Mesenchymal stem cell (in vitro differentiated cells and primary cell): ENCODE measurements at regions not wholly inside any gene's neighbourhood (a gene's known extent, or its start where the extent isn't known, plus 50 kb on each side); places are given as distances from the start of the nearest gene placed in this dataset.

Source experiments
- DNase-seq: peaks from one replicate; pipeline ENCODE4 v3.0.0-alpha.2; 2013
- H2AFZ ChIP-seq: one replicate; pipeline ENCODE4 v1.6.1; 2013; ENCODE audit warnings: low read depth, mild to moderate bottlenecking, control low read depth, inconsistent platforms, low read length, moderate library complexity
- H2AK5ac ChIP-seq: 2 replicates; pipeline ENCODE4 v1.6.1; 2013; ENCODE audit warnings: low read length, moderate library complexity, mild to moderate bottlenecking, inconsistent platforms; ENCODE audit not compliant: severe bottlenecking
- H2BK120ac ChIP-seq: one replicate; pipeline ENCODE4 v1.6.1; 2013; ENCODE audit warnings: low read depth, mild to moderate bottlenecking, inconsistent platforms, low read length, moderate library complexity
- H2BK12ac ChIP-seq, 2 experiments: one replicate each; pipeline ENCODE4 v1.6.1; 2013; ENCODE audit warnings: inconsistent platforms in 2 of 2, low read length in 2 of 2, mild to moderate bottlenecking in 2 of 2, moderate library complexity in 2 of 2, control low read depth in 1 of 2
- H2BK15ac ChIP-seq: one replicate; pipeline ENCODE4 v1.6.1; 2013; ENCODE audit warnings: mild to moderate bottlenecking, low read depth, inconsistent platforms; ENCODE audit not compliant: poor library complexity, severe bottlenecking
- H2BK5ac ChIP-seq: 2 replicates; pipeline ENCODE4 v1.6.1; 2013; ENCODE audit warnings: low read depth, mild to moderate bottlenecking, low read length, control low read depth, inconsistent platforms; ENCODE audit not compliant: poor library complexity, severe bottlenecking
- H3K14ac ChIP-seq, 2 experiments: one replicate each; pipeline ENCODE4 v1.6.1; 2013; ENCODE audit warnings: inconsistent platforms in 2 of 2, low read length in 2 of 2, control low read depth in 1 of 2, mild to moderate bottlenecking in 1 of 2, moderate library complexity in 1 of 2
- H3K18ac ChIP-seq, 2 experiments: one replicate each; pipeline ENCODE4 v1.6.1; 2013; ENCODE audit warnings: inconsistent platforms in 2 of 2, low read length in 2 of 2, control low read depth in 1 of 2, low read depth in 1 of 2, mild to moderate bottlenecking in 1 of 2
- H3K23ac ChIP-seq, 2 experiments: one replicate each; pipeline ENCODE4 v1.6.1; 2013; ENCODE audit warnings: inconsistent platforms in 2 of 2, low read length in 2 of 2, mild to moderate bottlenecking in 2 of 2, moderate library complexity in 2 of 2, control low read depth in 1 of 2
- H3K27ac ChIP-seq: 2 replicates; pipeline ENCODE4 v1.5.1; 2013; ENCODE audit warnings: mild to moderate bottlenecking, moderate library complexity, low read length, control low read depth, inconsistent platforms; ENCODE audit not compliant: poor library complexity, severe bottlenecking
- H3K27me3 ChIP-seq, 2 experiments: 2 replicates each; pipeline versions ENCODE4 v1.6.1 to v1.7.0; 2013; ENCODE audit warnings: low read length in 2 of 2, mild to moderate bottlenecking in 2 of 2, moderate library complexity in 2 of 2, control low read depth in 1 of 2, inconsistent platforms in 1 of 2; ENCODE audit not compliant: control insufficient read depth in 1 of 2, insufficient read depth in 1 of 2
- H3K36me3 ChIP-seq, 2 experiments: 2 replicates each; pipeline versions ENCODE4 v1.6.1 to v1.7.0; 2013; ENCODE audit warnings: low read length in 2 of 2, control low read depth in 1 of 2, inconsistent platforms in 1 of 2, low read depth in 1 of 2, mild to moderate bottlenecking in 1 of 2; ENCODE audit not compliant: insufficient read depth in 2 of 2, control insufficient read depth in 1 of 2
- H3K4ac ChIP-seq, 2 experiments: one replicate each; pipeline ENCODE4 v1.6.1; 2013; ENCODE audit warnings: inconsistent platforms in 2 of 2, low read length in 2 of 2, mild to moderate bottlenecking in 2 of 2, moderate library complexity in 2 of 2, control low read depth in 1 of 2, low read depth in 1 of 2
- H3K4me1 ChIP-seq: 2 replicates; pipeline ENCODE4 v1.6.1; 2013; ENCODE audit warnings: low read depth, low read length, control low read depth; ENCODE audit not compliant: control insufficient read depth, insufficient read depth
- H3K4me2 ChIP-seq: 2 replicates; pipeline ENCODE4 v1.6.1; 2013; ENCODE audit warnings: low read length, mild to moderate bottlenecking, inconsistent platforms; ENCODE audit not compliant: poor library complexity, severe bottlenecking
- H3K4me3 ChIP-seq, 2 experiments: 2 replicates each; pipeline versions ENCODE4 v1.5.1 to v1.7.0; 2013; ENCODE audit warnings: low read length in 2 of 2, mild to moderate bottlenecking in 2 of 2, control low read depth in 1 of 2, low read depth in 1 of 2; ENCODE audit not compliant: insufficient read depth in 1 of 2
- H3K79me1 ChIP-seq: replicated peaks from 2 replicates; pipeline ENCODE4 v1.6.1; 2013; ENCODE audit warnings: mild to moderate bottlenecking, control low read depth, low read length, inconsistent platforms; ENCODE audit not compliant: poor library complexity, severe bottlenecking
- H3K9ac ChIP-seq: 2 replicates; pipeline ENCODE4 v1.7.0; 2013; ENCODE audit warnings: mild to moderate bottlenecking, low read length, moderate library complexity
- H3K9me3 ChIP-seq: 2 replicates; pipeline ENCODE4 v1.7.0; 2013; ENCODE audit warnings: mild to moderate bottlenecking, low read length; ENCODE audit not compliant: control insufficient read depth
- H4K8ac ChIP-seq: one replicate; pipeline ENCODE4 v1.6.1; 2013; ENCODE audit warnings: inconsistent platforms, mild to moderate bottlenecking, low read length, moderate library complexity
- H4K91ac ChIP-seq: one replicate; pipeline ENCODE4 v1.6.1; 2013; ENCODE audit warnings: mild to moderate bottlenecking, low read length, inconsistent platforms
- WGBS: methylation state at CpG from one replicate; pipeline ENCODE4 v1.1.7; 2013; ENCODE audit warnings: mixed read lengths; 5-methylcytosine and 5-hydroxymethylcytosine counted together

DNA sequence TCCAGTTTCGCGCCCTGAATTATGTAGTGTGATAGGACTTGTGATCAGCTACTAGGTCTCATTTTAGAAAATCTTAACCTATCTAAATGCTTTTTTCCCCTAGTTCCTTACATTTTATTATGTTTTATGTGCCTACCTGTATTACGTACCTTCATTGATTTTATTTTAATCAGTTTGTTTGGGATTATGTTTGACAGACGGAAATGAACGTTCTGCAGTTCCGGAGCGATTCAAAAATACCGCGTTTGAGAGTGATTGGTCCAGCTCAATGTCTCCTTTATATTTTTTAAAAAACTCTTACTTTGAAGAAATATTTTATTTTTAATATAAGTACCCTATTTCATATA, 114.3 kb upstream of the BTN3A2 start:
- Histone ChIP-seq H4K91ac (no peak overlapping the region), H2BK12ac (no peak overlapping the region), H3K9me3 (no peaks in the 10 kb centered on the region), H3K27me3 (peaks cover 0 to 61% of the 10 kb centered on the region in 2 experiments), H3K79me1 (peaks cover 2% of the 10 kb centered on the region), H3K4me1 (peaks cover 7% of the 10 kb centered on the region), H3K27ac (no peak overlapping the region), H3K4ac (no peak overlapping the region), H3K4me3 (peak overlapping the region in 1 of 2 experiments; percentile 84), H2AFZ (no peak overlapping the region), H2AK5ac (no peak overlapping the region), H3K23ac (no peak overlapping the region), H2BK120ac (no peak overlapping the region), H4K8ac (no peak overlapping the region), H3K9ac (peak overlapping the region; percentile 78), H2BK15ac (no peak overlapping the region), H3K4me2 (peak overlapping the region; percentile 98), H3K14ac (no peak overlapping the region), H3K36me3 (no peaks in the 10 kb centered on the region), H3K18ac (no peak overlapping the region), H2BK5ac (no peak overlapping the region)
- no peak for DNase-seq
- WGBS: no CpG with 5 or more reads among the region's 9 CpGs

DNA sequence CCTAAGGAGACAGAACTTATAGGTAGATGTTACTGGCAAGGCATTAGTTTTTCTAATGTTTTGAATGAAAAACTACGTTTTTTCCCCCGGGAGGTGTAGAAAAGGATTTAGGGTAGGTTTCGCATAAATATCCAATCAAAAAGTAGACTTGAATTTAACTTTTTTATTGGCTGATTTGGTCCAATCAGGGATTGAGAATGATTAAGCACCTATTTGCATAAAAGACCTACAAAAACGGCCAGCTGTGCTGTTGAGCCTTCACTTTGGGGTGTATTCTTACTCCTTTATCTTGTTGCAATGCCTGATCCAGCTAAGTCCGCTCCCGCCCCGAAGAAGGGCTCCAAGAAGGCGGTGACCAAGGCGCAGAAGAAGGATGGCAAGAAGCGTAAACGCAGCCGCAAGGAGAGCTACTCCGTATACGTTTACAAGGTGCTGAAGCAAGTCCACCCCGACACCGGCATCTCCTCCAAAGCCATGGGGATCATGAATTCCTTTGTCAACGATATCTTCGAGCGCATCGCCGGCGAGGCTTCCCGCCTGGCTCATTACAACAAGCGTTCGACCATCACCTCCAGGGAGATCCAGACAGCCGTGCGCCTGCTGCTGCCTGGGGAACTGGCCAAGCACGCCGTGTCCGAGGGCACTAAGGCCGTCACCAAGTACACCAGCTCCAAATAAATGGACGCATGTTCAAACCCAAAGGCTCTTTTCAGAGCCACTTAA, 113.5 kb upstream of the BTN3A2 start:
- no peaks in the 10 kb centered on the region for H3K36me3 ChIP-seq
- whole genome bisulfite sequencing: 0% methylated on average over 27 of the region's 32 CpGs

DNA sequence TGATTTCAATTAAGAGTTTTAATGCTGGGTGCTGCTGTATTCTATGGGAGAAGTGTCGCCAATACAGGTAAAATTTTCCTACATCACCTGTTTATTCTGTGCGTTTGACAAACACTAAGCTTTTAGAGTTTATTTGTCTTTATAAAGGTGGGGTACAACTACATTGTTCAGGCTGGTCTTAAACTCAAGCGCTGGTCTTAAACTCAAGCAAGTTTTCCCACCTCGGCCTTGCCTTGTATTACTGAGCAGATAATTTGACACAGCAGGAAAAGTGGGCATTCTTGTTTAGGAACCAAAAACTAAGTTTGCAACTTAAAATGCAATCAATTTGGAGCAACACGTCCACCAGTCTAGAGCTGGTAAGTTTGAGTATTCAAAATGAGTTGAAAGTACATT, 112.9 kb upstream of the BTN3A2 start:
- peak overlapping the region in 1 of 2 experiments; percentile 67 for H3K18ac ChIP-seq
- peaks cover 4% of the 10 kb centered on the region for H3K79me1 ChIP-seq
- no peak overlapping the region for H2BK15ac ChIP-seq
- no peak overlapping the region for H4K91ac ChIP-seq
- no peak overlapping the region for H2AFZ ChIP-seq
- 0% methylated on average over 2 of the region's 5 CpGs for WGBS
- peak overlapping the region; percentile 67 to 84 for H3K4me3 ChIP-seq
- H2BK120ac ChIP-seq: no peak overlapping the region
- H3K4ac ChIP-seq: no peak overlapping the region
- H3K14ac ChIP-seq: no peak overlapping the region
- H3K36me3 ChIP-seq: no peaks in the 10 kb centered on the region
- H3K4me2 ChIP-seq: peak overlapping the region; percentile 80
- H3K23ac ChIP-seq: no peak overlapping the region
- no peak overlapping the region for H2BK5ac ChIP-seq
- no peak overlapping the region for H2BK12ac ChIP-seq
- peak; percentile 33 for DNase-seq
- H3K27me3 ChIP-seq: peaks cover 0 to 69% of the 10 kb centered on the region in 2 experiments
- H3K9ac ChIP-seq: no peak overlapping the region
- no peak overlapping the region for H2AK5ac ChIP-seq
- peaks cover 7% of the 10 kb centered on the region for H3K4me1 ChIP-seq
- no peak overlapping the region for H4K8ac ChIP-seq
- no peaks in the 10 kb centered on the region for H3K9me3 ChIP-seq
- peak overlapping the region; percentile 55 for H3K27ac ChIP-seq

More for the DNA sequence above, 113.5 kb upstream of the BTN3A2 start:
- DNase-seq: peak; percentile 95
- Histone ChIP-seq H3K4me3 (peak overlapping the region; percentile 67 to 84), H3K14ac (peak overlapping the region in 1 of 2 experiments; percentile 44), H3K18ac (peak overlapping the region in 1 of 2 experiments; percentile 67), H2BK5ac (no peak overlapping the region), H4K91ac (peak overlapping the region; percentile 2), H4K8ac (no peak overlapping the region), H3K27me3 (peaks cover 0 to 68% of the 10 kb centered on the region in 2 experiments), H2AFZ (peak overlapping the region; percentile 20), H3K4me2 (peak overlapping the region; percentile 80), H3K23ac (peak overlapping the region in 1 of 2 experiments; percentile 51), H3K4me1 (peaks cover 7% of the 10 kb centered on the region), H3K27ac (peak overlapping the region; percentile 55), H2BK15ac (no peak overlapping the region), H3K9ac (peak overlapping the region; percentile 51), H2BK12ac (no peak overlapping the region), H2BK120ac (no peak overlapping the region), H3K4ac (peak overlapping the region in 1 of 2 experiments; percentile 3), H2AK5ac (no peak overlapping the region), H3K9me3 (no peaks in the 10 kb centered on the region), H3K79me1 (peaks cover 4% of the 10 kb centered on the region)

DNA sequence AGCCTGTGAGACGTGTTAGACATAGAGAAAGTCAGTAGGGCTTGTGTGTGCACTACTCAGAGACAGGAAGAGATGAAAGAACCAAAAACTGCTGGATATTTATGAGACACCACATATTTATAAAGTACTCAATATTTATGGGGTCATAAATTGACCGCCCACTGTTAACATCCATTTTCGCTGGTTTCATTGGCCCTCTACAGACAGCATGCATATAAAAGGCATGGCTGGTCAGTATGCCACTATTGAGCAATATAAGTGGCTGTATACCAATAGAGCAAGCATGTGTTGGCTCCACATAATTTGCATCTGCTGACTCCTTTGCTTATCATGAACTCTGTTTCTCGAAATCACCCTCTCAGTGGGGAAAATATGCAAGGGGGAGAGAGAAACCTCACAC, 110.3 kb upstream of the BTN3A2 start:
- Histone ChIP-seq H3K79me1 (peaks cover 4% of the 10 kb centered on the region), H2BK120ac (no peak overlapping the region), H3K36me3 (peaks cover 0 to 3% of the 10 kb centered on the region in 2 experiments), H3K18ac (no peak overlapping the region), H2BK5ac (no peak overlapping the region), H3K9me3 (no peaks in the 10 kb centered on the region), H2BK15ac (no peak overlapping the region), H3K4me3 (no peak overlapping the region), H3K27me3 (peaks cover 0 to 78% of the 10 kb centered on the region in 2 experiments), H3K27ac (no peak overlapping the region), H4K91ac (no peak overlapping the region), H3K23ac (no peak overlapping the region), H2BK12ac (no peak overlapping the region), H3K4me2 (no peak overlapping the region), H2AFZ (no peak overlapping the region), H4K8ac (no peak overlapping the region), H3K14ac (no peak overlapping the region), H3K9ac (no peak overlapping the region), H2AK5ac (no peak overlapping the region), H3K4ac (no peak overlapping the region), H3K4me1 (peaks cover 4% of the 10 kb centered on the region)
- DNase-seq: no peak
- WGBS: 66% methylated on average over 3 of the region's 4 CpGs
